ENCODE measurements at regions not wholly inside any gene's neighbourhood (a gene's known extent, or its start where the extent isn't known, plus 50 kb on each side); places are given as distances from the start of the nearest gene placed in this dataset.

DNA sequence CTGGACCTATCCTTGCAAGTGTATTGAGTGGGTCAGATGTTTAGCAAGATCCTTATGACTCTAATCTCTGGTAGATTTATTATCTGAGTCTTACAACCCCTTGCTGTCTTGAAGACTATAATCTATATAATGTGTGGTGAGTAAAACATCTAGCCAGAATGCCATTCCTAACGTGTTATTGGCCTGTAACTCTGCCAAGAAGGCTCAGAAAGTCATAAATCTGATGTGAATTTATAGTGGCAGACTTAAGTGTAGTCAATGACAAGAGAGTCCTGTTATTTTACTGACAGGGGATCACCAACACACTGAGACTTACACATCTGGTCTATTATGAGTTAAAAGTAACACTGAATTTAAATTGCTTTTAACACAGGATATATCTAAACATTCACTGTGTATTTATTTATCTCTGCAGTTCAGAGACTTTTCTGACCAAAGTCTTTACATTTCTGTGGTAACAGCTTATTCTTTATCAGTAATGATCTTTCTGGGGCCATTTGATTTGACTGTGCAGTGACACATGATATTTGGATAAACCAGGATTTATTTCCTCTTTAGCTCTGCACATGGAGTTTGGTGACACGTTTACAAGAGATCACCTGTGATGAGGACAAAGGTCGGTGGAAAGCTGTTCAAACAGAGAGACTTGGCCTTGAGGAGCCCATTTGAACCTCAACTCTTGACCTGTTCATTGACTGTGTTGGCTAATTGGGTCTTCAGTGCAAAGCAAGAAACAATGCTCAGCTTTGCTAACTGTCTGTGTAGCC is 415.8 kb downstream of the STIM2 start:
- TF ChIP-seq, protein P1, sequence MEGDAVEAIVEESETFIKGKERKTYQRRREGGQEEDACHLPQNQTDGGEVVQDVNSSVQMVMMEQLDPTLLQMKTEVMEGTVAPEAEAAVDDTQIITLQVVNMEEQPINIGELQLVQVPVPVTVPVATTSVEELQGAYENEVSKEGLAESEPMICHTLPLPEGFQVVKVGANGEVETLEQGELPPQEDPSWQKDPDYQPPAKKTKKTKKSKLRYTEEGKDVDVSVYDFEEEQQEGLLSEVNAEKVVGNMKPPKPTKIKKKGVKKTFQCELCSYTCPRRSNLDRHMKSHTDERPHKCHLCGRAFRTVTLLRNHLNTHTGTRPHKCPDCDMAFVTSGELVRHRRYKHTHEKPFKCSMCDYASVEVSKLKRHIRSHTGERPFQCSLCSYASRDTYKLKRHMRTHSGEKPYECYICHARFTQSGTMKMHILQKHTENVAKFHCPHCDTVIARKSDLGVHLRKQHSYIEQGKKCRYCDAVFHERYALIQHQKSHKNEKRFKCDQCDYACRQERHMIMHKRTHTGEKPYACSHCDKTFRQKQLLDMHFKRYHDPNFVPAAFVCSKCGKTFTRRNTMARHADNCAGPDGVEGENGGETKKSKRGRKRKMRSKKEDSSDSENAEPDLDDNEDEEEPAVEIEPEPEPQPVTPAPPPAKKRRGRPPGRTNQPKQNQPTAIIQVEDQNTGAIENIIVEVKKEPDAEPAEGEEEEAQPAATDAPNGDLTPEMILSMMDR (IDR thresholded peaks at IDR 0.05) = no peak
- no peak for TF ChIP-seq POLR2AphosphoS5 (IDR thresholded peaks at IDR 0.05)
